Adrenal gland (tissue), 5 donors: ENCODE measurements at regions not wholly inside any gene's neighbourhood (a gene's known extent, or its start where the extent isn't known, plus 50 kb on each side); places are given as distances from the start of the nearest gene placed in this dataset.

Source experiments
- POLR2A ChIP-seq, 2 donors: fragments of 450-650 bp; IDR thresholded peaks; one replicate each; pipeline ENCODE4 v1.6.1; 2017; ENCODE audit warnings: antibody characterized with exemption in 2 of 2, mild to moderate bottlenecking in 2 of 2, moderate library complexity in 1 of 2
- TF ChIP-seq, protein P1 (sequence below), 6 experiments: fragments of 450-650 bp in 4 of 6; fragments of 200-600 bp in 2 of 6; sonication (generic) in 1 of 6; IDR thresholded peaks; 1 replicate in 5 of 6; 2 replicates in 1 of 6; pipeline versions ENCODE4 v1.5.1 to v1.8.0; 2016 to 2021; ENCODE audit warnings: antibody characterized with exemption in 6 of 6, mild to moderate bottlenecking in 2 of 6, moderate library complexity in 1 of 6
- donor health status: DM: no; HTN: no; CAD: no.

DNA sequence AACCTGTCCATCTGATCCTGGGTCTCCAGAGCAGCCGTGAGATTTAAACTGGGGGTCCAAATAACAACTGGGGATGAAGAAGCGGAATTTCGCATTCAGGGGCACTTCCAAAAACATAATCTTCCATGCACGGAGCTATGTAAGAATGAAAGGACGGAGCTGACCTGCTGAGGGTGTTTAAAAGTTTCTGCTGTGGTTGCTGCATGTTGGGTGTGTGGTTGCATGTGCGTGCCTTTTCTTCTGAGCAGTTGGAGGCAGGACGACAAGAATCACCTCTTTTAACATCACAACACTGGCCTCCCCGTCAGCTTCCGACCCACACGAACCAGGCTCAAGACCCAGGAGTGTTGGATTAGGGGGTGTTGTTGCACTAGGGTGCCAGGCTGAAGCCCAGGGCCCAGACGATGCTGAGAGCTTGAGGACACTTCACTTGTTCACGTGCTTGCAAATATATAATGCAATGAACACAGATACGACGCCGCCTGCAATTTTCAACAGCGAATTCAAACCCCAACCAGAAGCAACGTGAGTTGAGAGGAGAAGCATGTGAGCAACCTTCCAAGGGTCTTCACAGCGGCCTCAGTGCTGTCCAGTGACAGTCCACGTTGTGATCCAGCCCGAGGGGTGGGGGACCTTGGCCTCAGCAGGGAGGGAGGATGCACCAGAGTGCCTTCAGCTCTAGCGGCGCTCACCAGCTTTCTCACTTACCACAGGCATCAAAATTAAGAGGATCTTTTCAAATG is 76.0 kb upstream of the SALL3 start:
- TF ChIP-seq, protein P1, sequence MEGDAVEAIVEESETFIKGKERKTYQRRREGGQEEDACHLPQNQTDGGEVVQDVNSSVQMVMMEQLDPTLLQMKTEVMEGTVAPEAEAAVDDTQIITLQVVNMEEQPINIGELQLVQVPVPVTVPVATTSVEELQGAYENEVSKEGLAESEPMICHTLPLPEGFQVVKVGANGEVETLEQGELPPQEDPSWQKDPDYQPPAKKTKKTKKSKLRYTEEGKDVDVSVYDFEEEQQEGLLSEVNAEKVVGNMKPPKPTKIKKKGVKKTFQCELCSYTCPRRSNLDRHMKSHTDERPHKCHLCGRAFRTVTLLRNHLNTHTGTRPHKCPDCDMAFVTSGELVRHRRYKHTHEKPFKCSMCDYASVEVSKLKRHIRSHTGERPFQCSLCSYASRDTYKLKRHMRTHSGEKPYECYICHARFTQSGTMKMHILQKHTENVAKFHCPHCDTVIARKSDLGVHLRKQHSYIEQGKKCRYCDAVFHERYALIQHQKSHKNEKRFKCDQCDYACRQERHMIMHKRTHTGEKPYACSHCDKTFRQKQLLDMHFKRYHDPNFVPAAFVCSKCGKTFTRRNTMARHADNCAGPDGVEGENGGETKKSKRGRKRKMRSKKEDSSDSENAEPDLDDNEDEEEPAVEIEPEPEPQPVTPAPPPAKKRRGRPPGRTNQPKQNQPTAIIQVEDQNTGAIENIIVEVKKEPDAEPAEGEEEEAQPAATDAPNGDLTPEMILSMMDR (IDR thresholded peaks at IDR 0.05) = no peak
- TF ChIP-seq POLR2A (IDR thresholded peaks at IDR 0.05) = no peak
